ENCODE measurements at regions not wholly inside any gene's neighbourhood (a gene's known extent, or its start where the extent isn't known, plus 50 kb on each side); places are given as distances from the start of the nearest gene placed in this dataset.
"Not testable (repeated sequence)": the region's sequence is repeated elsewhere in the genome, so short reads cannot be mapped to it uniquely, and the experiment has no call there.

DNA sequence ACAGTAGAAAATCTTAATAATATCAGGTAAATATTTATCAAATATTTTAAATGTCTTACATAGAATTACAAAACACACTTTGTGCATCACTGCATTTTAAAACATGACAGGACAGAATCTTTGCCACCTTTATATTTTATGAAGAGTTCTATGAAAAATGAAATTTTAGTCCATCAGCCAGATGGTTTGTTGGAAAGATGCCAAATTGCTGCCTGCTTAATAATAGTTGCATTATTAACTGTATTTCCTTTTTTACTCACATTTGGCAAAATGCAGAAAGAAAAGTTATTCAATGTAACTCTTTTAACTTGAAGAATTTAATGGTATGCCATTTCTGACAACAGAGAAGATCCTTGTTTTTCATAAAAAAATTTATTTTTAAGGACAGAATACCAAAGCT lies 1271.6 kb downstream of the NSUN3 start:
- peaks cover 9% of the 10 kb centered on the region; the same call in 1 of the 2 replicates for H3K4me1 ChIP-seq (ENCODE audit: low read length)
- H3K9me2 ChIP-seq (replicated peaks; ENCODE audit: insufficient read depth, low read length): no peaks in the 10 kb centered on the region
- no peak overlapping the region for H3K9ac ChIP-seq (ENCODE audit: low read length)
- H3K27me3 ChIP-seq (ENCODE audit: low read length): no peaks in the 10 kb centered on the region
- no peak overlapping the region for H3K27ac ChIP-seq (ENCODE audit: low read length)
- no peaks in the 10 kb centered on the region for H4K20me1 ChIP-seq (ENCODE audit: insufficient read depth, low read depth, low read length)
- no peaks in the 10 kb centered on the region for H3K36me3 ChIP-seq (ENCODE audit: insufficient read depth, low read length)
- H3K4me2 ChIP-seq (ENCODE audit: low read depth, low read length, poor library complexity, severe bottlenecking): no peak overlapping the region
- DNase-seq: no peak
- H3K9me3 ChIP-seq (ENCODE audit: low read length): peaks cover 6% of the 10 kb centered on the region
- no peak overlapping the region for H2AFZ ChIP-seq (ENCODE audit: low read length)
- no peaks in the 10 kb centered on the region for H3K79me2 ChIP-seq (ENCODE audit: low read length)
- H3K4me3 ChIP-seq (ENCODE audit: low read length): no peak overlapping the region

DNA sequence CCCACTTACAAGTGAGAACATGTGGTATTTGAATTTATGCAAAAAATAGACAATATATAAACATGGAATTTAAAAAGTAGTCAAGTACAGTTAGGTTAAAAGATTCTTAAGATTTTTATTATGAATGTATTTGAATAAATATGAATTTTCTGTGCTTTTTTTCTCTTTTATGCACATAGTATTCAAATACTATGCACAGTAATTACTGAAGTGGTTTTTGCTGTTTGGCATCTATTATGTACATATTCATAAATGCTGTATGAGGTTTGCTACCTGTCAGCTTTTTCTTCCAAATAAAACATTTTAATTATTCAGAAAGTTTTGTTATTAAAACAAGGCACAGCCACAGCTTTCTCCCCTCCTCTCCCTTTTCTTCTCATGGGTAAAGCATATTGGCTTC lies 1272.7 kb downstream of the NSUN3 start:
- no peaks in the 10 kb centered on the region for H3K36me3 ChIP-seq (ENCODE audit: insufficient read depth, low read length)
- H3K4me1 ChIP-seq (ENCODE audit: low read length): peaks cover 9% of the 10 kb centered on the region; the same call in 1 of the 2 replicates
- H3K4me3 ChIP-seq (ENCODE audit: low read length): no peak overlapping the region
- H3K9me3 ChIP-seq (ENCODE audit: low read length): peaks cover 6% of the 10 kb centered on the region; the same call in 1 of the 2 replicates
- no peaks in the 10 kb centered on the region for H3K27me3 ChIP-seq (ENCODE audit: low read length)
- H4K20me1 ChIP-seq (ENCODE audit: insufficient read depth, low read depth, low read length): no peaks in the 10 kb centered on the region
- H2AFZ ChIP-seq (ENCODE audit: low read length): no peak overlapping the region
- no peak overlapping the region for H3K4me2 ChIP-seq (ENCODE audit: low read depth, low read length, poor library complexity, severe bottlenecking)
- no peak overlapping the region for H3K27ac ChIP-seq (ENCODE audit: low read length)
- H3K9ac ChIP-seq (ENCODE audit: low read length): no peak overlapping the region
- H3K79me2 ChIP-seq (ENCODE audit: low read length): no peaks in the 10 kb centered on the region
- DNase-seq: no peak
- no peaks in the 10 kb centered on the region for H3K9me2 ChIP-seq (replicated peaks; ENCODE audit: insufficient read depth, low read length)

DNA sequence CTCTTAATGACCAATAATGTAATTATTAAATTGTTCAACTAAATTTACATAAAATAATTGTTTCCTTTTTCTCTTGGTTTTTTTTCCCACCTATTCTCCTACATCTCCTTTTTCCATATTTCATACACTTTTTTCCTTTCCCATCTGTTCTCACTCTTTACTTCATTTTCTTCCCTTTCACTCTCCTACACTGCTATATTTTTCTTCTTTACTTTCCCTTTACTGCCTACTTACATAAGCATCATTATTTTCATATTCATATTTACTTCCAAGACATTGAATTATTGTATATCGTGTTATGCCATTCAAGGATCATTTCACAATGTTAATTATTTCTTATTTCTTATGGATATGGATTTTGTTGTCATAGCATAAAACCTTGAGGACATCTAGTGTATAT lies 1275.6 kb downstream of the NSUN3 start:
- Histone ChIP-seq H3K4me3 (ENCODE audit: low read length) (no peak overlapping the region), H2AFZ (ENCODE audit: low read length) (no peak overlapping the region), H3K9me3 (ENCODE audit: low read length) (peaks cover 6% of the 10 kb centered on the region; the same call in 1 of the 2 replicates), H3K79me2 (ENCODE audit: low read length) (no peaks in the 10 kb centered on the region), H3K36me3 (ENCODE audit: insufficient read depth, low read length) (no peaks in the 10 kb centered on the region), H3K27me3 (ENCODE audit: low read length) (no peaks in the 10 kb centered on the region), H3K4me1 (ENCODE audit: low read length) (peaks cover 9% of the 10 kb centered on the region; the same call in 1 of the 2 replicates), H3K4me2 (ENCODE audit: low read depth, low read length, poor library complexity, severe bottlenecking) (no peak overlapping the region), H3K9me2 (replicated peaks; ENCODE audit: insufficient read depth, low read length) (no peaks in the 10 kb centered on the region), H3K27ac (ENCODE audit: low read length) (no peak overlapping the region), H3K9ac (ENCODE audit: low read length) (no peak overlapping the region), H4K20me1 (ENCODE audit: insufficient read depth, low read depth, low read length) (no peaks in the 10 kb centered on the region)
- no peak for DNase-seq

DNA sequence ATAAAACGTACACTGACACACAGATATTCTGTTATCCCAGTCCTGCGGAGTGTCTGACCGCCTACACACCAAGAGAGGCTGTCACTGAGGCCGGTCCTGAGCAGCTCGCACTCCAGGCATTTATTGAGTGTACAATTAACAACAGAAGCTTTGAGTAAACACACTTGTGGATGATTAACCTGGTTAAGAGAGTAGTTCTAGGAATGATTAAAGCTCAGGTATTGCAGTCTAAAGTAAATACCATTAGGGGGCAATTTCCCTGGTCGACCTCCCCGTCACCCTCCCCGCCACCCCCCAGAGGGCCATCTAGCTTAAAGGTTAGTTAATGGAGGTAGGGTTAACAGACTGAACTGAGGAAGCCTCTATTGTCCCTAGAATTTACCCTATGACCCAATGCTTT lies 1278.5 kb downstream of the NSUN3 start:
- Histone ChIP-seq H3K4me1 (ENCODE audit: low read length) (no peaks in the 10 kb centered on the region), H3K9me2 (replicated peaks; ENCODE audit: insufficient read depth, low read length) (no peaks in the 10 kb centered on the region), H2AFZ (ENCODE audit: low read length) (no peak overlapping the region), H3K4me3 (ENCODE audit: low read length) (no peak overlapping the region), H4K20me1 (ENCODE audit: insufficient read depth, low read depth, low read length) (no peaks in the 10 kb centered on the region), H3K9me3 (ENCODE audit: low read length) (no peaks in the 10 kb centered on the region), H3K27me3 (ENCODE audit: low read length) (no peaks in the 10 kb centered on the region), H3K27ac (ENCODE audit: low read length) (no peak overlapping the region), H3K9ac (ENCODE audit: low read length) (no peak overlapping the region), H3K79me2 (ENCODE audit: low read length) (no peaks in the 10 kb centered on the region), H3K4me2 (ENCODE audit: low read depth, low read length, poor library complexity, severe bottlenecking) (no peak overlapping the region), H3K36me3 (ENCODE audit: insufficient read depth, low read length) (no peaks in the 10 kb centered on the region)
- no peak for DNase-seq

DNA sequence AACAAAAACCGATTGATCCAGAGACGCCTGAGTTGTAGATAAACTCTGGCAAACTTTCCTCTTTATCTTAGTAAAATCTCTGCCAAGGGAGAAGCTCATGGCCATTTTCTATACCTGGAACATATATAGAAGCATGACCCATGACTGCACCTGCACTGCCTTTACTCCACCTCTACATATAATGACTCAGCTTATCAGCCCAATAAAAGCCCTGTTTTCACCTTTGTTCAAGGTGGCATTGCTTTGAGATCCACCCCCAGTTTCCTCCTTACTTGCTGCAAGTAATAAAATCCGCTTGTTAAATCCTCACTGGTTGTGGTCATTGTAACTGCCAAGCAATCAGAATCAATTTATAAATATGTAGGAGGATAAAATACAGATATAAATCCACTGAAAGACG lies 1280.4 kb downstream of the NSUN3 start:
- Histone ChIP-seq H3K36me3 (ENCODE audit: insufficient read depth, low read length) (no peaks in the 10 kb centered on the region), H4K20me1 (ENCODE audit: insufficient read depth, low read depth, low read length) (no peaks in the 10 kb centered on the region), H2AFZ (ENCODE audit: low read length) (no peak overlapping the region), H3K79me2 (ENCODE audit: low read length) (no peaks in the 10 kb centered on the region), H3K9ac (ENCODE audit: low read length) (no peak overlapping the region), H3K27ac (ENCODE audit: low read length) (no peak overlapping the region), H3K4me2 (ENCODE audit: low read depth, low read length, poor library complexity, severe bottlenecking) (no peak overlapping the region), H3K27me3 (ENCODE audit: low read length) (no peaks in the 10 kb centered on the region), H3K4me3 (ENCODE audit: low read length) (no peak overlapping the region), H3K9me2 (replicated peaks; ENCODE audit: insufficient read depth, low read length) (no peaks in the 10 kb centered on the region), H3K4me1 (ENCODE audit: low read length) (no peaks in the 10 kb centered on the region), H3K9me3 (ENCODE audit: low read length) (no peaks in the 10 kb centered on the region; the same call in 1 of the 2 replicates)
- no peak for DNase-seq

DNA sequence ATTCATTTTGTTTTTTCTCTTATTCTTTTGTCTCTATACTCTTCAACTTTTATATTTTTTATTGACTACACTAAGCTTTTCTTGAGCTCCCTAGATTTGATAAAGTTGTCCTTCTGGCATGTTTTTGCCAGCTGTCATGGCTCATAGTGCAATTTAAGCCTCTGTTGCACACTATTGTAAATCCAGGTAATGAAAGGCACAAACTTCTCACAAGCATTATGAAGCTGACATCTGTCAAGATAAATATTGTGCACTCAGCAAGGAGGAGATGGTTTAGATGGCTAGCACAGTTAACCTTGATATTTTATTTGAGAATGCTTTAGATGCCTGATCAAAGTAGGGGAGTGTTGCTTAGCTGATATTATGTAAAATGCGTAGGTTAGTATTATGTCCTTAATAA lies 1280.9 kb downstream of the NSUN3 start:
- H3K9ac ChIP-seq (ENCODE audit: low read length): no peak overlapping the region
- H3K79me2 ChIP-seq (ENCODE audit: low read length): no peaks in the 10 kb centered on the region
- H4K20me1 ChIP-seq (ENCODE audit: insufficient read depth, low read depth, low read length): no peaks in the 10 kb centered on the region
- H3K36me3 ChIP-seq (ENCODE audit: insufficient read depth, low read length): no peaks in the 10 kb centered on the region
- DNase-seq: no peak
- H3K9me3 ChIP-seq (ENCODE audit: low read length): no peaks in the 10 kb centered on the region; the same call in 1 of the 2 replicates
- H3K27me3 ChIP-seq (ENCODE audit: low read length): no peaks in the 10 kb centered on the region
- H3K4me1 ChIP-seq (ENCODE audit: low read length): no peaks in the 10 kb centered on the region
- H3K27ac ChIP-seq (ENCODE audit: low read length): no peak overlapping the region
- no peak overlapping the region for H2AFZ ChIP-seq (ENCODE audit: low read length)
- H3K9me2 ChIP-seq (replicated peaks; ENCODE audit: insufficient read depth, low read length): no peaks in the 10 kb centered on the region
- H3K4me2 ChIP-seq (ENCODE audit: low read depth, low read length, poor library complexity, severe bottlenecking): no peak overlapping the region
- H3K4me3 ChIP-seq (ENCODE audit: low read length): no peak overlapping the region

DNA sequence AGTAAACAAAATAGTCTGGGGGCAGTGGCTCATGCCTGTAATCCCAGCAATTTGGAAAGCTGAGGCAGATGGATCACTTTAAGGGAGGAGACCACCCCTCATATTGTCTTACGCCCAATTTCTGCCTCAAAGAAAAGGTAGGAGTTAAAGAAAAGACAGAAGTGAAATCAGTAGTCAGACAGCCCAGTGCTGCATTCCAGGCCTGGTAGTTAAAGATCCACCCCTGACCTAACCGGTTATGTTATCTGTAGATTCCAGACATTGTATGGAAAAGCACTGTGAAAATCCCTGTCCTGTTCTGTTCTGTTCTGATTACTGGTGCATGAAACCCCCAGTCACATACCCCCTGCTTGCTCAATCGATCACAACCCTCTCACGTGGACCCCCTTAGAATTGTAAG lies 1285.1 kb downstream of the NSUN3 start:
- not testable (repeated sequence) for H3K9me2 ChIP-seq (replicated peaks; ENCODE audit: insufficient read depth, low read length); H3K4me1 ChIP-seq (ENCODE audit: low read length); H3K27me3 ChIP-seq (ENCODE audit: low read length); H3K27ac ChIP-seq (ENCODE audit: low read length); H2AFZ ChIP-seq (ENCODE audit: low read length); H3K9ac ChIP-seq (ENCODE audit: low read length); H4K20me1 ChIP-seq (ENCODE audit: insufficient read depth, low read depth, low read length); H3K4me3 ChIP-seq (ENCODE audit: low read length); H3K79me2 ChIP-seq (ENCODE audit: low read length); DNase-seq; H3K4me2 ChIP-seq (ENCODE audit: low read depth, low read length, poor library complexity, severe bottlenecking); H3K9me3 ChIP-seq (ENCODE audit: low read length); H3K36me3 ChIP-seq (ENCODE audit: insufficient read depth, low read length)

DNA sequence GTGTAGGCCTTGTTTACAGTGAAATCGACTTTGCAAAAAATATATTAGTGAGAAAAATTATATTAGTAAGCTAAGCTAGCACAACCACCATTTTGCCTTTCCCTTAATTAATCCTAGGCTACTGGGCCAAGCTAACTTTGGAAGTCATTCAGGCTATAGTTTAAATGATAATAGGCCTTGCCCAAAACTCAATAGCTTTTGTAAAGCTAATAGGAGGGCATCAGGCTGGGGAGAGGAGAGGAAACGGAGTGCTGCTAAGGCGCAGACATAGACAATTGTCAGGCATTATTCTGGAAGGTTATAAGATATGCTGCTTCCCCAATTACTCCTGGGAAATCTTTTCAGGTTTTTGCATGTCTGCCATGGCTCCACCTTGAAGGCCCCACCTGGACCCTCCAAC lies 1286.0 kb downstream of the NSUN3 start:
- Histone ChIP-seq H2AFZ (ENCODE audit: low read length) (no peak overlapping the region), H4K20me1 (ENCODE audit: insufficient read depth, low read depth, low read length) (no peaks in the 10 kb centered on the region), H3K9ac (ENCODE audit: low read length) (no peak overlapping the region), H3K4me2 (ENCODE audit: low read depth, low read length, poor library complexity, severe bottlenecking) (no peak overlapping the region), H3K36me3 (ENCODE audit: insufficient read depth, low read length) (no peaks in the 10 kb centered on the region), H3K4me3 (ENCODE audit: low read length) (no peak overlapping the region), H3K4me1 (ENCODE audit: low read length) (no peaks in the 10 kb centered on the region), H3K27ac (ENCODE audit: low read length) (no peak overlapping the region), H3K9me2 (replicated peaks; ENCODE audit: insufficient read depth, low read length) (no peaks in the 10 kb centered on the region), H3K9me3 (ENCODE audit: low read length) (no peaks in the 10 kb centered on the region; the same call in 1 of the 2 replicates), H3K27me3 (ENCODE audit: low read length) (no peaks in the 10 kb centered on the region), H3K79me2 (ENCODE audit: low read length) (no peaks in the 10 kb centered on the region)
- DNase-seq: no peak

DNA sequence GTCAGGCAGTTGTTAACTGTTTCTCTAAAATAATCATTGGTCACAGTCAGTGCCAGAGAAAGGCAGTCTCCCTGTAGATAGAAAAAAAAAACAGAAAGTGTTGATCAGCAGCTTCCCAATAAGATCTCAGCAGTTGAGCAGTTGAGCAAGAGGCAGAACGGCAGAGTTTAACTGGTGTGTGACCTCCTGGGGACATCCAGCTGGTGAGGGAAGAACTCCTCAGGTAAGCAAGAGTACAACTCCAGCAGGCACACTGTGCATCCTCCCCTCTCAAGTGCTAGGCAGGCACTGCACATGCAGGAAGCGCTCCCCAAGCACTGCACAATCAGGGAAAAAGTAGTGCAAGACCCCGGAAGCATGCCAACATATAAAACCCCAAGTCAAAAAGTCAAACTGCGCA lies 1287.2 kb downstream of the NSUN3 start:
- H3K4me3 ChIP-seq (ENCODE audit: low read length): no peak overlapping the region
- no peaks in the 10 kb centered on the region; the same call in 1 of the 2 replicates for H3K9me3 ChIP-seq (ENCODE audit: low read length)
- no peak overlapping the region for H2AFZ ChIP-seq (ENCODE audit: low read length)
- no peaks in the 10 kb centered on the region for H3K79me2 ChIP-seq (ENCODE audit: low read length)
- no peak for DNase-seq
- H3K36me3 ChIP-seq (ENCODE audit: insufficient read depth, low read length): no peaks in the 10 kb centered on the region
- H3K27me3 ChIP-seq (ENCODE audit: low read length): no peaks in the 10 kb centered on the region
- no peaks in the 10 kb centered on the region for H3K4me1 ChIP-seq (ENCODE audit: low read length)
- no peak overlapping the region for H3K4me2 ChIP-seq (ENCODE audit: low read depth, low read length, poor library complexity, severe bottlenecking)
- no peak overlapping the region for H3K27ac ChIP-seq (ENCODE audit: low read length)
- no peaks in the 10 kb centered on the region for H3K9me2 ChIP-seq (replicated peaks; ENCODE audit: insufficient read depth, low read length)
- no peak overlapping the region for H3K9ac ChIP-seq (ENCODE audit: low read length)
- no peaks in the 10 kb centered on the region for H4K20me1 ChIP-seq (ENCODE audit: insufficient read depth, low read depth, low read length)

Measured in Karpas-422 (cell line).